ENCODE measurements at regions not wholly inside any gene's neighbourhood (a gene's known extent, or its start where the extent isn't known, plus 50 kb on each side); places are given as distances from the start of the nearest gene placed in this dataset.
A peak's percentile ranks its signal among the peaks of the same experiment; 100 is the strongest.
"Not testable (repeated sequence)": the region's sequence is repeated elsewhere in the genome, so short reads cannot be mapped to it uniquely, and the experiment has no call there.

DNA sequence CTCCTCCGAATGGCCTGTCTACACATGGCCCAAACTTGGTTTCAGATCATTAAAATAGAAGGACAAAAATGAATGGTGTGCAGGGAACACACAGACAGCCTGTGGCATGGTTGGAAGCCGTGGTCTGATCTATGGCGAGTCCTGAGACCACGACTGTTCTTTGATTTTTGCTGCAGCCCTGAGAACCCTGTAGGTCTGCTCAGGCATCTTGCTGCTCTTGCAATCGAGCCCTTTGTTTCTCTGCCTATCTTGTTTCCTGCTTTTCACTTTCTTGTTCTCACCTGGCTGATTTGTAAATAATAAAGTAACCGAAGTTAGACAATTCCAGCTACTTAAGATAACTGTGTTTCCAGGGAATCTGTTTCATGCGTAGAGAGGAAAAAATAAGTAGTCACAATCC is 54.1 kb upstream of the NBPF9 start:
- DNase-seq (ENCODE audit: low read depth in 6 of 9, low spot score in 9 of 9); H3K4me3 ChIP-seq (ENCODE audit: low read length in 2 of 2); H3K27me3 ChIP-seq (ENCODE audit: control insufficient read depth in 2 of 2, insufficient read depth in 1 of 2, low read length in 1 of 2); H3K9me3 ChIP-seq (ENCODE audit: control insufficient read depth in 2 of 2, insufficient read depth in 1 of 2, low read length in 1 of 2); H3K4me1 ChIP-seq (ENCODE audit: control insufficient read depth in 2 of 2, insufficient read depth in 2 of 2, low read length in 2 of 2); H3K27ac ChIP-seq (ENCODE audit: low read depth in 1 of 2, low read length in 1 of 2); H3K36me3 ChIP-seq (ENCODE audit: control insufficient read depth in 2 of 2, insufficient read depth in 2 of 2, low read length in 1 of 2): not testable (repeated sequence)
- whole genome bisulfite sequencing = 50% methylated on average over 6 of the region's 7 CpGs

DNA sequence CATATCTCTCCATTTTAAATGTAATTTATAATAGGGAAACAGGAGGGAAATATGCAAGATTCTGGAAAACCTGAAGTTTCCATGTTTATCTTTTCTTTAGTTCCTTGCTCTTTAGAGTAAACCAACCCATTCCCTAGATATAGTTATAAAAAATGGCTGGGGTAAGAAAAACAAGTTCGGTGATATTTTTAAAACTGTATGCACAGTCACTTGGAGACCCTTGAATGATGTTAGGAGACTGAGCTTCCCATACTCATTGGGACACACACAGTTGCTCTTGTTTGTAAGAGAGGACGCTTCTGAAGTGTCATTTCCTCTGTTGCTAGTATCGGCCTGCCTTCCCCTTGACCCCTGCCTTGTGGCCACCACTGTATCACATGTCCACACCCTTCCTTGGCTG is 55.0 kb upstream of the NBPF9 start:
- not testable (repeated sequence) for H3K9me3 ChIP-seq (ENCODE audit: control insufficient read depth in 2 of 2, insufficient read depth in 1 of 2, low read length in 1 of 2); H3K36me3 ChIP-seq (ENCODE audit: control insufficient read depth in 2 of 2, insufficient read depth in 2 of 2, low read length in 1 of 2); H3K4me1 ChIP-seq (ENCODE audit: control insufficient read depth in 2 of 2, insufficient read depth in 2 of 2, low read length in 2 of 2); H3K27ac ChIP-seq (ENCODE audit: low read depth in 1 of 2, low read length in 1 of 2); DNase-seq (ENCODE audit: low read depth in 6 of 9, low spot score in 9 of 9); H3K27me3 ChIP-seq (ENCODE audit: control insufficient read depth in 2 of 2, insufficient read depth in 1 of 2, low read length in 1 of 2); H3K4me3 ChIP-seq (ENCODE audit: low read length in 2 of 2)
- WGBS = 90% methylated on average over 3 of the region's 3 CpGs

DNA sequence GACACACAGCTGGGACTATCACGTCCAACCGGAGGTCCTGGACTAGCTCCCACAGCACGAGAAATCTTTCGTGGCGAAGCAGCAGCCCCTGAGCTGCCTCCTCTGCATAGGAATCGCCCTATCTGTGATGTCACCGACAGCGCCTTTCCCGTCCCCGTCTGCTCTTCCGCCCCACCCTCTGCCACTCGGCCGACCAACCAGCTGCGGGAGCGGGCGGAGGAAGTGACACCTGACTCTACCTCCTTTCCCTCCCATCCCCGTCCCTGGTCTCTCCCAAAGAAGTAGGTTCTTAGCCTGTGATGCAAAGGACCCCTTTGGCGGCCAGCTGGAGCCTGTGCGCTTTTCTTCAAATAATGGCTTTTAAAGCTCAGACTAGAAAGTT is 59.7 kb upstream of the NBPF9 start:
- H3K9me3 ChIP-seq (ENCODE audit: control insufficient read depth in 2 of 2, insufficient read depth in 1 of 2, low read length in 1 of 2); H3K36me3 ChIP-seq (ENCODE audit: control insufficient read depth in 2 of 2, insufficient read depth in 2 of 2, low read length in 1 of 2); DNase-seq (ENCODE audit: low read depth in 6 of 9, low spot score in 9 of 9); H3K4me1 ChIP-seq (ENCODE audit: control insufficient read depth in 2 of 2, insufficient read depth in 2 of 2, low read length in 2 of 2); H3K27ac ChIP-seq (ENCODE audit: low read depth in 1 of 2, low read length in 1 of 2); H3K27me3 ChIP-seq (ENCODE audit: control insufficient read depth in 2 of 2, insufficient read depth in 1 of 2, low read length in 1 of 2); H3K4me3 ChIP-seq (ENCODE audit: low read length in 2 of 2): not testable (repeated sequence)
- 100% methylated on average over 1 of the region's 19 CpGs for WGBS

DNA sequence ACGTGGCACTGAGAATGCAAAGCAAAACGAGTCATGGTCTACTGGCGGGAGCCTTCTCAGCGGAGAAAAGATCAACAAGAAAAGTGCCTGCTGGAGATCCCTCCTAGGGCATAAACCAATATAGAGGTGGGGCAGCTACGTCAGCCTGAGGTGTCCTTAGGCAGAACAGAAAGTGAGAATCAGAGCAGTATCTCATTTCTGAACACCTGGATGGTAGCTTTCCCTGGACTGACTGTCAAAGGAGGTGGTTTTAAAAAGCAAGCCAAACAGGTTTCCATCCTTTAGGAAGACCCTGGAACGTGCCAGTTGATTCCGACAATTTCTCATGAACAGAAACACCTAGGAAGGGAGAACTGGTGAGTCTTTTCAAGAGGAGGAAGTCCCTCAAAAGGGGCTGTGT is 71.4 kb upstream of the NBPF9 start:
- H3K36me3 ChIP-seq (ENCODE audit: control insufficient read depth in 2 of 2, insufficient read depth in 2 of 2, low read length in 1 of 2); H3K9me3 ChIP-seq (ENCODE audit: control insufficient read depth in 2 of 2, insufficient read depth in 1 of 2, low read length in 1 of 2); H3K27ac ChIP-seq (ENCODE audit: low read depth in 1 of 2, low read length in 1 of 2); H3K4me3 ChIP-seq (ENCODE audit: low read length in 2 of 2); H3K4me1 ChIP-seq (ENCODE audit: control insufficient read depth in 2 of 2, insufficient read depth in 2 of 2, low read length in 2 of 2); H3K27me3 ChIP-seq (ENCODE audit: control insufficient read depth in 2 of 2, insufficient read depth in 1 of 2, low read length in 1 of 2): not testable (repeated sequence)
- WGBS = 60% methylated on average over 6 of the region's 7 CpGs
- peak in 1 of 9 donors; percentile 0 for DNase-seq (ENCODE audit: low read depth in 6 of 9, low spot score in 9 of 9)

DNA sequence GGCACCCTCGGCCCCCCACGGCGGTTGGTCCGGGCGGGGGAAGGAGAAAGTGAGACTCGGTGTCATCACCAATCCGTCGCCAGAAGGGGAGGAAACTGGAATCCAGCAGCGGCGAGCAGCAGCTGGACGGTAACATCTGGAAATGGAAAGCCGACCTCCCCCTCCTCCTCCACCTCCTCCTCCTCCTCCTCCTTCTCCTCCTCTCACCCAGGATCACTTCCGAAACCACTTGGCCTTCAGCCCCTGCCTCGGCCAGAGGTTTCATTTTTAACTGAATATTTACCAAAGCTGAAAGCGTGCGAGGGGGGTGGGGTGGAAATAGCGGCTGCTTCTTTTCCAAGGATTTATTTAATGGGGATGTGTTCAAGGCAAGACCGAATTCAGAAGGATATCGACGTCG is 72.5 kb upstream of the NBPF9 start:
- not testable (repeated sequence) for H3K36me3 ChIP-seq (ENCODE audit: control insufficient read depth in 2 of 2, insufficient read depth in 2 of 2, low read length in 1 of 2); H3K4me3 ChIP-seq (ENCODE audit: low read length in 2 of 2); H3K4me1 ChIP-seq (ENCODE audit: control insufficient read depth in 2 of 2, insufficient read depth in 2 of 2, low read length in 2 of 2); DNase-seq (ENCODE audit: low read depth in 6 of 9, low spot score in 9 of 9); H3K9me3 ChIP-seq (ENCODE audit: control insufficient read depth in 2 of 2, insufficient read depth in 1 of 2, low read length in 1 of 2); H3K27me3 ChIP-seq (ENCODE audit: control insufficient read depth in 2 of 2, insufficient read depth in 1 of 2, low read length in 1 of 2)
- 0% methylated on average over 10 of the region's 21 CpGs for WGBS
- H3K27ac ChIP-seq (ENCODE audit: low read depth in 1 of 2, low read length in 1 of 2) = peak overlapping the region in 1 of 2 donors; percentile 42

DNA sequence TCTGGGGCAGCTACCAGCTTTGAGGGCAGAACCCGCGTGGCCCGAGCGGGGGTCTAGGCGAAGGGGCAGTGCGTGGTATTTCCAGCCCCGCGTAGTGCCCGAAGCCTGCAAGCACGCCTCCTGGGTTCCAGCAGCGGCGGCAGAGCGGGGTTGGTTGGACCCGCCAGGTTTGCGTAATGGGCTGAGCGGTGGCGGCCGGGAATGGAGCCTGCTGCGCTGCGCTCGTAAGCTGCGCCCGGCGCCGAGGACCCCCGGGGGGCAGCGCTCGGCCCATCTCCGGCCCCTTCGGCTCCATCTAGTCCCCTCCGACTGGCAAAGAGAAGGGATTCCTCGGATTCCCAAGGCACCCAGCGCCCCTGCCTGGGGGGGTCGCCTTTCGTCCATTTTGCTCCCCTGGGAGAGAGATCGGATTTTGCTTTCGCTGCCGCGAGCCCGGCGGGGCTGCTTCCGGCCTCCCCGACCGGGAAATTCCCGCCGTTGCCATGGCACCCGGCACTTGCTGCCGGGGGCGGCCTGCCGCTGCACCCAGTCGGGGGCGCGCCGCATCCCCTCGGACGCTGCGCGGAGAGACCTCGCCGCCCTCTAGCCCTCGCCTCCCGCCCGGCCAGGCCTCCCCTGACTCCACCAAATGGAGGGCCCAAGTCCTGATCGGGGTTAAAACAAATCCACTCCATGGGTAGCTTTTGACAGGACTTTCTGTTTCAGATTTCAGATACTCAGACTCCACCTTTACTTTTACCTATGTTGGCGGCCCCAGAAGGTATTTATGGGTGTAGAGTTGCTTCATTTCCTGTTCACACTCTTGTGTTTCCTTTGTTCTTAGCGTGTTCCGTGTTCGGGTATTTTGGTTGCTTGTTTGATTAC is 73.3 kb upstream of the NBPF9 start:
- peak in 7 of 9 donors; percentile 4 to 69 (median 25) for DNase-seq (ENCODE audit: low read depth in 6 of 9, low spot score in 9 of 9)
- WGBS = 0% methylated on average over 22 of the region's 68 CpGs
- not testable (repeated sequence) for H3K4me1 ChIP-seq (ENCODE audit: control insufficient read depth in 2 of 2, insufficient read depth in 2 of 2, low read length in 2 of 2); H3K9me3 ChIP-seq (ENCODE audit: control insufficient read depth in 2 of 2, insufficient read depth in 1 of 2, low read length in 1 of 2); H3K36me3 ChIP-seq (ENCODE audit: control insufficient read depth in 2 of 2, insufficient read depth in 2 of 2, low read length in 1 of 2); H3K27me3 ChIP-seq (ENCODE audit: control insufficient read depth in 2 of 2, insufficient read depth in 1 of 2, low read length in 1 of 2)
- H3K27ac ChIP-seq (ENCODE audit: low read depth in 1 of 2, low read length in 1 of 2) = peak overlapping the region; percentile 26 to 86
- H3K4me3 ChIP-seq (ENCODE audit: low read length in 2 of 2) = peak overlapping the region; percentile 42 to 50

DNA sequence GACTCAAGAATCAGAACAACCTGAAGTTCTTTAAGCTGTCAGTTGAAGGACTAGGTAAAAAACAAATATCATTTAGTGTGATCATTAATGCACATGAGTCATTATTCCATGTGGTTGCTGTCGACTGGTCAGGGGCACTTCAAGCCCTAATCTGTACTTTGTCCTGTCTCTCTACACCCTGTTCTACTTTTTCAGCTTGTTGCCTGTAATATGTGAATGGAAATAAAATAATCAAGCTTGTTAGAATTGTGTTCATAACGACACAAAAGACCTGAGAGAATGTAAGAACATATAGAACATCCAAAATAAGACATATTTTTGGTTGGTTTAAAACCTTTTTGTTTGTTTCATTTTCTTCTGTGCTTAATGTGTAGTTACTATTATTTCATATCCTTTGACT is 87.4 kb upstream of the NBPF9 start:
- H3K36me3 ChIP-seq (ENCODE audit: control insufficient read depth in 2 of 2, insufficient read depth in 2 of 2, low read length in 1 of 2); DNase-seq (ENCODE audit: low read depth in 6 of 9, low spot score in 9 of 9); H3K27me3 ChIP-seq (ENCODE audit: control insufficient read depth in 2 of 2, insufficient read depth in 1 of 2, low read length in 1 of 2); H3K4me3 ChIP-seq (ENCODE audit: low read length in 2 of 2); H3K4me1 ChIP-seq (ENCODE audit: control insufficient read depth in 2 of 2, insufficient read depth in 2 of 2, low read length in 2 of 2); H3K9me3 ChIP-seq (ENCODE audit: control insufficient read depth in 2 of 2, insufficient read depth in 1 of 2, low read length in 1 of 2); H3K27ac ChIP-seq (ENCODE audit: low read depth in 1 of 2, low read length in 1 of 2): not testable (repeated sequence)
- WGBS = 91% methylated on average over 2 of the region's 2 CpGs

DNA sequence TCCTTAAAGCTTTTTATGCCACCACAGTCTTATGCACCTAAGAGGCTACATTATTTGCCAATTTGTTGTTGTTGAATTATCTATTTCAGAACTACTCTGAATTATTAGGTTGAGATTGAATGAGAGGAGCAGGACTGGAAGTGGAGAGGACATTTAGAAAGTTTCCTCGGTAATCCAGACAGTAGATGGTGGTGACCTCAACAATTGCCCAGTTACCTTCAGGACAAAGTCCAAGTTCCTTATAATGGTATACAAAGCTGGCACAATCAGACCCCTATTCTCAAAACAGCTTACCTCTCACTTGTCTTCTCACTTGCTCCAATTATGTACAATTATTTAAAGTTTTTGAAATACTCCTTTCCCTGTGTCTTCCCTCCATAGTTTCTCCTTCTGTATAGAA is 93.3 kb upstream of the NBPF9 start:
- not testable (repeated sequence) for H3K4me1 ChIP-seq (ENCODE audit: control insufficient read depth in 2 of 2, insufficient read depth in 2 of 2, low read length in 2 of 2); H3K4me3 ChIP-seq (ENCODE audit: low read length in 2 of 2); H3K36me3 ChIP-seq (ENCODE audit: control insufficient read depth in 2 of 2, insufficient read depth in 2 of 2, low read length in 1 of 2); DNase-seq (ENCODE audit: low read depth in 6 of 9, low spot score in 9 of 9); H3K27me3 ChIP-seq (ENCODE audit: control insufficient read depth in 2 of 2, insufficient read depth in 1 of 2, low read length in 1 of 2); H3K27ac ChIP-seq (ENCODE audit: low read depth in 1 of 2, low read length in 1 of 2); H3K9me3 ChIP-seq (ENCODE audit: control insufficient read depth in 2 of 2, insufficient read depth in 1 of 2, low read length in 1 of 2)
- WGBS = 96% methylated on average over 1 of the region's 1 CpG

DNA sequence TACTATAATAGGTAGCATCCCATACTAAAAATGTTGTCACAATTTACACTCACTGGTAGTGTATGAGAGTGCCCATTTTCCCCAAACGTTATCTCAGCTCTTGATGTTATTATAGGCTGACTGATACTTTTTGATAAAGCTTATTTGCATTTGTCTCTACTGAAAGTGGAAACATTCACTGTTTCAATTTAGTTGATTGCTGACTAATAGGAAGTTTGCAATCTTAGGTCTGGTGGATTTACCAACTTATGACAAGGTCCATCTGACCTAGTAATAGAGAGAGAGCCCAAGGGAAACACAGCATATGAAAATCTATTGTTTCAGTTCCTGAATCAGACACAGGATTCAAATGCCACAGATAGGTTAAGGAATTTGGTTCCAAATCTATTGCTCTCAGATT is 97.2 kb upstream of the NBPF9 start:
- H3K27me3 ChIP-seq (ENCODE audit: control insufficient read depth in 2 of 2, insufficient read depth in 1 of 2, low read length in 1 of 2); H3K4me3 ChIP-seq (ENCODE audit: low read length in 2 of 2); H3K9me3 ChIP-seq (ENCODE audit: control insufficient read depth in 2 of 2, insufficient read depth in 1 of 2, low read length in 1 of 2); H3K27ac ChIP-seq (ENCODE audit: low read depth in 1 of 2, low read length in 1 of 2); DNase-seq (ENCODE audit: low read depth in 6 of 9, low spot score in 9 of 9); H3K36me3 ChIP-seq (ENCODE audit: control insufficient read depth in 2 of 2, insufficient read depth in 2 of 2, low read length in 1 of 2); H3K4me1 ChIP-seq (ENCODE audit: control insufficient read depth in 2 of 2, insufficient read depth in 2 of 2, low read length in 2 of 2): not testable (repeated sequence)
- 90% methylated on average over 1 of the region's 1 CpG for WGBS

Data from thymus (tissue), 11 donors.